ENCODE measurements at regions not wholly inside any gene's neighbourhood (a gene's known extent, or its start where the extent isn't known, plus 50 kb on each side); places are given as distances from the start of the nearest gene placed in this dataset.

DNA sequence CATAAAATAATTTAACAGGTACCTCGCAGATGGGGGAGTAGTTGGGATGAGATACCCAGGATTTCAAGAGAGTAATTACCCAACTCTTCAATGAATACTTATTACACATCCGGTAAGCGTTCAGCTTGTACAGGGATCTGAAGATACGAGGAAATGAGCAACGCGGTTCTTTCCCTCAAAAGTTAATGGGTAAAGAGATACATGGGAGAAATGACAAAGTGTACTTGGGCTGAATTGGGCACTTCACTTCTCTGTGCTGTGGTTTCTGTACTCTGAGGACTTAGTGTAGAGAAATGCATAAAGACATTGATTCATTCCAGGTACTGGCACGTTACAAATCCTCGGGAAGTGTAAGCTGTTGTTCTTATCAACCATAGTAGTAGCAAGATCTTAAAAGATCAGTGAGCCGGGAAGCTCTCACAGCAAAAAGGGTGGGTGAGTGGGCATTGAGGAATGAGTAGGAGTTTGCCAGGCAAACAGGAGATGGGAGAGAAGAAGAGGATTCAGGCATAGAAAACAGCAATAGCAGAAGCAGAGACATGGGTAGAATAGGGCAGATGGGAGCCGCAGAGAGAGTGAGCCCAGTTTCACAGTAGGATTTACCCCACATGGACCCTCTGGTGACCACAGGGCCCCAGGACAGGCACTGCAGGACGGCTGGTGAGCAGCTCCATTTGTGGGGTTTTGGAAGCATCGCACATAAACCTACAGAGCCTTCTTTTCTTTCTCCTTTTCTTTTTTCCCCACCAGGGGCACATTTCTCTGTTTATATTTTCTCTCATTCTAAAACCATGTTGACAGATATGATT is 304.3 kb upstream of the PITRM1 start:
- no peak overlapping the region for H4K8ac ChIP-seq (ENCODE audit: low read depth, low read length)
- H3K27ac ChIP-seq (ENCODE audit: low read depth, low read length) = no peak overlapping the region
- H3K18ac ChIP-seq (ENCODE audit: low read length) = no peak overlapping the region
- H3K4me2 ChIP-seq (ENCODE audit: low read length) = no peak overlapping the region
- no peaks in the 10 kb centered on the region for H3K79me2 ChIP-seq (ENCODE audit: control insufficient read depth, insufficient read depth, low read length)
- H3K23ac ChIP-seq (ENCODE audit: low read length) = no peak overlapping the region
- H2AK5ac ChIP-seq (ENCODE audit: low read length) = no peak overlapping the region
- no peak overlapping the region for H3K56ac ChIP-seq (ENCODE audit: low read length)
- H3K9ac ChIP-seq (ENCODE audit: low read length) = no peak overlapping the region
- no CpG with 5 or more reads among the region's 12 CpGs for WGBS (ENCODE audit: extremely low coverage, insufficient coverage, low lambda C conversion rate)
- no peaks in the 10 kb centered on the region for H3K27me3 ChIP-seq (ENCODE audit: insufficient read depth, low read length, poor library complexity)
- H3K79me1 ChIP-seq (ENCODE audit: low read length) = no peaks in the 10 kb centered on the region
- DNase-seq = no peak
- no peaks in the 10 kb centered on the region for H3K4me1 ChIP-seq (ENCODE audit: control insufficient read depth, low read depth, low read length)
- H2BK5ac ChIP-seq (ENCODE audit: low read length) = no peak overlapping the region
- H3K4me3 ChIP-seq (ENCODE audit: low read length) = no peak overlapping the region
- H3K4ac ChIP-seq (ENCODE audit: low read depth, low read length) = no peak overlapping the region
- no peak overlapping the region for H2BK120ac ChIP-seq (ENCODE audit: low read depth, low read length)
- H2BK15ac ChIP-seq (replicated peaks; ENCODE audit: low read depth) = no peak overlapping the region
- no peak overlapping the region for H4K5ac ChIP-seq (ENCODE audit: low read length)
- no peaks in the 10 kb centered on the region for H3K36me3 ChIP-seq (ENCODE audit: control insufficient read depth, insufficient read depth, low read length)

DNA sequence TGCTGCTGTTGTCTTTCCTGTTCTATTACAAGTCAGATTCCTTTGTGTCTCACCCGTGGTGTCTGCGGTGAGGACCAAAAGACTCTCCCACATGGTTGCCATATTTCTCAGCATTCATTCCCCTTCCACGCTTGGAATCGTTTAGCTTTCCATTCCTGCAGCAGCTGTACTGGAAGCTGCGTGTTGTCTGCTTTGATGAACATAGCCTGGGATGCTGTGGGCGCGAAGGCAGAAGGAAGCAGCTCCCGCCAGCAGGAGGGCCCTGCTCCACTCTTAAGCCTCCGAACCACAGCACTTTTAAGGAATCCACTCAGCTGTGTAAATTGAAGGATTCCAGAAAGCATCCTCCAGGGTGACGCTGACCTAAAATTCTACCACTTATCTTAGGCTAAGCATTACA is 303.6 kb upstream of the PITRM1 start:
- H3K4me3 ChIP-seq (ENCODE audit: low read length) = no peak overlapping the region
- no peak overlapping the region for H3K23ac ChIP-seq (ENCODE audit: low read length)
- H4K8ac ChIP-seq (ENCODE audit: low read depth, low read length) = no peak overlapping the region
- H2AK5ac ChIP-seq (ENCODE audit: low read length) = no peak overlapping the region
- no peaks in the 10 kb centered on the region for H3K4me1 ChIP-seq (ENCODE audit: control insufficient read depth, low read depth, low read length)
- no peak overlapping the region for H3K4me2 ChIP-seq (ENCODE audit: low read length)
- H3K9ac ChIP-seq (ENCODE audit: low read length) = no peak overlapping the region
- H2BK15ac ChIP-seq (replicated peaks; ENCODE audit: low read depth) = no peak overlapping the region
- H3K27me3 ChIP-seq (ENCODE audit: insufficient read depth, low read length, poor library complexity) = no peaks in the 10 kb centered on the region
- WGBS (ENCODE audit: extremely low coverage, insufficient coverage, low lambda C conversion rate) = no CpG with 5 or more reads among the region's 10 CpGs
- no peaks in the 10 kb centered on the region for H3K79me1 ChIP-seq (ENCODE audit: low read length)
- no peak overlapping the region for H2BK120ac ChIP-seq (ENCODE audit: low read depth, low read length)
- no peak overlapping the region for H3K4ac ChIP-seq (ENCODE audit: low read depth, low read length)
- H3K36me3 ChIP-seq (ENCODE audit: control insufficient read depth, insufficient read depth, low read length) = no peaks in the 10 kb centered on the region
- no peak for DNase-seq
- H4K5ac ChIP-seq (ENCODE audit: low read length) = no peak overlapping the region
- no peak overlapping the region for H3K27ac ChIP-seq (ENCODE audit: low read depth, low read length)
- H3K79me2 ChIP-seq (ENCODE audit: control insufficient read depth, insufficient read depth, low read length) = no peaks in the 10 kb centered on the region
- H3K18ac ChIP-seq (ENCODE audit: low read length) = no peak overlapping the region
- H3K56ac ChIP-seq (ENCODE audit: low read length) = no peak overlapping the region
- no peak overlapping the region for H2BK5ac ChIP-seq (ENCODE audit: low read length)

DNA sequence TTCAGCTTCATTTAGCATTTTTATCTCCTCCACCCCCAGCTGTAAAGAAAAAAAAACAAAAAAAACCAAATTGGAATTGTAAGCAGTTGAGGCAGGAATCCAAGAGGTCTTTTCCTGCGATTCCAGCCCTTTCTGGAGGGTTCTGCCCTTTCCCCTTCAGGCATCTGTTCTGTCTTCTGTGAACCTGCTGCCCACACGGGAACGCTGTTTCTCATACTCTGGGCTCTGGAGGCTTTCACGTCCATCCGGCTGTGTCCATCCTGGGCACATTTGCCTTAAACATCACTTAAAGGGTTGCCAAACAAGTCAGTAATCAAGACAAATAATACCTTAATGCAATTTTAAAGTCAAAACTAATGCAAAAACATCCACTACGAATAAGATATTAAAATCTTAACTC is 302.8 kb upstream of the PITRM1 start:
- H2BK15ac ChIP-seq (replicated peaks; ENCODE audit: low read depth) = no peak overlapping the region
- no peaks in the 10 kb centered on the region for H3K79me2 ChIP-seq (ENCODE audit: control insufficient read depth, insufficient read depth, low read length)
- H3K27ac ChIP-seq (ENCODE audit: low read depth, low read length) = no peak overlapping the region
- no peak overlapping the region for H3K4me2 ChIP-seq (ENCODE audit: low read length)
- no peak overlapping the region for H2BK5ac ChIP-seq (ENCODE audit: low read length)
- H3K56ac ChIP-seq (ENCODE audit: low read length) = no peak overlapping the region
- no peak overlapping the region for H2BK120ac ChIP-seq (ENCODE audit: low read depth, low read length)
- no CpG with 5 or more reads among the region's 6 CpGs for WGBS (ENCODE audit: extremely low coverage, insufficient coverage, low lambda C conversion rate)
- H3K18ac ChIP-seq (ENCODE audit: low read length) = no peak overlapping the region
- H3K9ac ChIP-seq (ENCODE audit: low read length) = no peak overlapping the region
- H3K4ac ChIP-seq (ENCODE audit: low read depth, low read length) = no peak overlapping the region
- H3K36me3 ChIP-seq (ENCODE audit: control insufficient read depth, insufficient read depth, low read length) = no peaks in the 10 kb centered on the region
- H3K23ac ChIP-seq (ENCODE audit: low read length) = no peak overlapping the region
- no peak overlapping the region for H3K4me3 ChIP-seq (ENCODE audit: low read length)
- H4K8ac ChIP-seq (ENCODE audit: low read depth, low read length) = no peak overlapping the region
- H2AK5ac ChIP-seq (ENCODE audit: low read length) = no peak overlapping the region
- H3K4me1 ChIP-seq (ENCODE audit: control insufficient read depth, low read depth, low read length) = no peaks in the 10 kb centered on the region
- H4K5ac ChIP-seq (ENCODE audit: low read length) = no peak overlapping the region
- no peaks in the 10 kb centered on the region for H3K79me1 ChIP-seq (ENCODE audit: low read length)
- no peaks in the 10 kb centered on the region for H3K27me3 ChIP-seq (ENCODE audit: insufficient read depth, low read length, poor library complexity)
- no peak for DNase-seq

DNA sequence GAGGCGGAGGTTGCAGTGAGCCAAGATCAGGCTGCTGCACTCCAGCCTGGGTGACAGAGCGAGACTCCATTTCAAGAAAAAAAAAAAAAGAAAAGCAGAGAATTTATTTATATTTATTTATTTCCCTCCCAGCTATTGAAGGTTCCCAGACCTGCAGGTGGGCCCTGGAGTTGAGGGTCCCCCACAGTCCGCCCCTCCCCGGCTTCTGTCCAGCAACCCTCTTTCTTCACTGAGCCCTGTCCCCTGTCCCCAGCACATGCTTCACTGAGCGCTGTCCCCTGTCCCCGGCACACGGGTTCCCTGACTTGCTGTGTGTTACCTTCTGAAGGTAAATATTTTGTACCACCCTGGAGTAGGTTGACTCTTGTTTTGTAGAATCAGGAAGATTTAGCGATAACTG is 301.7 kb upstream of the PITRM1 start:
- WGBS (ENCODE audit: extremely low coverage, insufficient coverage, low lambda C conversion rate) = no CpG with 5 or more reads among the region's 8 CpGs
- Histone ChIP-seq H3K27ac (ENCODE audit: low read depth, low read length) (no peak overlapping the region), H3K79me1 (ENCODE audit: low read length) (no peaks in the 10 kb centered on the region), H3K27me3 (ENCODE audit: insufficient read depth, low read length, poor library complexity) (no peaks in the 10 kb centered on the region), H2BK15ac (replicated peaks; ENCODE audit: low read depth) (no peak overlapping the region), H3K4ac (ENCODE audit: low read depth, low read length) (no peak overlapping the region), H3K56ac (ENCODE audit: low read length) (no peak overlapping the region), H3K18ac (ENCODE audit: low read length) (no peak overlapping the region), H4K5ac (ENCODE audit: low read length) (no peak overlapping the region), H2AK5ac (ENCODE audit: low read length) (no peak overlapping the region), H3K79me2 (ENCODE audit: control insufficient read depth, insufficient read depth, low read length) (no peaks in the 10 kb centered on the region), H3K4me3 (ENCODE audit: low read length) (no peak overlapping the region), H3K9ac (ENCODE audit: low read length) (no peak overlapping the region), H2BK120ac (ENCODE audit: low read depth, low read length) (no peak overlapping the region), H3K4me2 (ENCODE audit: low read length) (no peak overlapping the region), H3K23ac (ENCODE audit: low read length) (no peak overlapping the region), H3K36me3 (ENCODE audit: control insufficient read depth, insufficient read depth, low read length) (no peaks in the 10 kb centered on the region), H2BK5ac (ENCODE audit: low read length) (no peak overlapping the region), H3K4me1 (ENCODE audit: control insufficient read depth, low read depth, low read length) (no peaks in the 10 kb centered on the region), H4K8ac (ENCODE audit: low read depth, low read length) (no peak overlapping the region)
- no peak for DNase-seq

DNA sequence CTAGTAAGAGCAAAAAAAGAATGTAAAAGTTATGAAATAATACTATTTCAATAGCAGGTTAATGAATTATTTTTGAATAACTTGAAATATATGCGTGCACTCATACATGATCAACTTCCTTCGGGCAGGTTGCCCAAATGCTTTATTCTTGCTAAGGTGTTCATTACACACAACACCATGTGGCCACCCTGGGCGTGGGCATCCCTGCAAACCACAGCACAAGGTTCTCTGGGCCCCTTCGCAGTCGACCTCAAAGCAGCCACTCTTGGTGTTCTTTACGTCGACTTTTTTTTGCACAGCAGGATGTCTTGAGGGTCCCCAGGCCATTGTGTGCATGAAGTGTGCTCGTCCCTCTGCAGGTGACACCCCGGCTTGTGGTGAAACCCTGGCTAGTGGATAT is 300.7 kb upstream of the PITRM1 start:
- H3K4me1 ChIP-seq (ENCODE audit: control insufficient read depth, low read depth, low read length) = no peaks in the 10 kb centered on the region
- H3K56ac ChIP-seq (ENCODE audit: low read length) = no peak overlapping the region
- no peak overlapping the region for H2BK15ac ChIP-seq (replicated peaks; ENCODE audit: low read depth)
- no peak overlapping the region for H4K8ac ChIP-seq (ENCODE audit: low read depth, low read length)
- no peak overlapping the region for H2BK5ac ChIP-seq (ENCODE audit: low read length)
- no peaks in the 10 kb centered on the region for H3K79me1 ChIP-seq (ENCODE audit: low read length)
- no peak overlapping the region for H2BK120ac ChIP-seq (ENCODE audit: low read depth, low read length)
- H3K27me3 ChIP-seq (ENCODE audit: insufficient read depth, low read length, poor library complexity) = no peaks in the 10 kb centered on the region
- H4K5ac ChIP-seq (ENCODE audit: low read length) = no peak overlapping the region
- no peak overlapping the region for H2AK5ac ChIP-seq (ENCODE audit: low read length)
- H3K23ac ChIP-seq (ENCODE audit: low read length) = no peak overlapping the region
- no peak overlapping the region for H3K4me2 ChIP-seq (ENCODE audit: low read length)
- no peaks in the 10 kb centered on the region for H3K36me3 ChIP-seq (ENCODE audit: control insufficient read depth, insufficient read depth, low read length)
- H3K27ac ChIP-seq (ENCODE audit: low read depth, low read length) = no peak overlapping the region
- no peak overlapping the region for H3K4me3 ChIP-seq (ENCODE audit: low read length)
- H3K4ac ChIP-seq (ENCODE audit: low read depth, low read length) = no peak overlapping the region
- H3K9ac ChIP-seq (ENCODE audit: low read length) = no peak overlapping the region
- no CpG with 5 or more reads among the region's 9 CpGs for WGBS (ENCODE audit: extremely low coverage, insufficient coverage, low lambda C conversion rate)
- DNase-seq = no peak
- no peak overlapping the region for H3K18ac ChIP-seq (ENCODE audit: low read length)
- no peaks in the 10 kb centered on the region for H3K79me2 ChIP-seq (ENCODE audit: control insufficient read depth, insufficient read depth, low read length)

Measured in mesendoderm (in vitro differentiated cells).